ENCODE measurements at regions not wholly inside any gene's neighbourhood (a gene's known extent, or its start where the extent isn't known, plus 50 kb on each side); places are given as distances from the start of the nearest gene placed in this dataset.

GRCh38 chr4:123822353-123822752 is 425.8 kb downstream of the SPRY1 start:
- no peak for DNase-seq

GRCh38 chr4:123823244-123823643 is 426.6 kb downstream of the SPRY1 start:
- DNase-seq, result no peak

- no peak for DNase-seq
Measured at GRCh38 chr4:123824524-123824923, 427.9 kb downstream of the SPRY1 start.

- DNase-seq, result no peak
Measured at GRCh38 chr4:123825596-123826291, 429.1 kb downstream of the SPRY1 start.

- no peak for DNase-seq
Measured at GRCh38 chr4:123826896-123827295, 430.3 kb downstream of the SPRY1 start.

GRCh38 chr4:123827511-123827910 is 430.9 kb downstream of the SPRY1 start:
- no peak for DNase-seq

- no peak for DNase-seq
Measured at GRCh38 chr4:123830930-123831329, 434.3 kb downstream of the SPRY1 start.

GRCh38 chr4:123832173-123833026 is 435.8 kb downstream of the SPRY1 start:
- no peak for DNase-seq

GRCh38 chr4:123833171-123833643 is 436.6 kb downstream of the SPRY1 start:
- DNase-seq, result no peak

GRCh38 chr4:123835831-123836590 is 439.4 kb downstream of the SPRY1 start:
- DNase-seq, result no peak

- DNase-seq, result no peak
Measured at GRCh38 chr4:123836851-123837595, 440.4 kb downstream of the SPRY1 start.

- no peak for DNase-seq
Measured at GRCh38 chr4:123838474-123838873, 441.9 kb downstream of the SPRY1 start.

GRCh38 chr4:123840197-123840596 is 443.6 kb downstream of the SPRY1 start:
- DNase-seq, result no peak

GRCh38 chr4:123841447-123842121 is 445.0 kb downstream of the SPRY1 start:
- no peak for DNase-seq

- DNase-seq, result no peak
Measured at GRCh38 chr4:123843137-123843536, 446.5 kb downstream of the SPRY1 start.

- DNase-seq, result no peak
Measured at GRCh38 chr4:123844374-123844773, 447.8 kb downstream of the SPRY1 start.

- no peak for DNase-seq
Measured at GRCh38 chr4:123846092-123846491, 449.5 kb downstream of the SPRY1 start.

GRCh38 chr4:123846561-123846960 is 450.0 kb downstream of the SPRY1 start:
- no peak for DNase-seq

- no peak for DNase-seq
Measured at GRCh38 chr4:123848606-123849005, 452.0 kb downstream of the SPRY1 start.

- no peak for DNase-seq
Measured at GRCh38 chr4:123849495-123849894, 452.9 kb downstream of the SPRY1 start.

- DNase-seq, result no peak
Measured at GRCh38 chr4:123851521-123851920, 454.9 kb downstream of the SPRY1 start.

GRCh38 chr4:123853651-123854050 is 457.1 kb downstream of the SPRY1 start:
- no peak for DNase-seq
